ENCODE measurements at regions not wholly inside any gene's neighbourhood (a gene's known extent, or its start where the extent isn't known, plus 50 kb on each side); places are given as distances from the start of the nearest gene placed in this dataset.

DNA sequence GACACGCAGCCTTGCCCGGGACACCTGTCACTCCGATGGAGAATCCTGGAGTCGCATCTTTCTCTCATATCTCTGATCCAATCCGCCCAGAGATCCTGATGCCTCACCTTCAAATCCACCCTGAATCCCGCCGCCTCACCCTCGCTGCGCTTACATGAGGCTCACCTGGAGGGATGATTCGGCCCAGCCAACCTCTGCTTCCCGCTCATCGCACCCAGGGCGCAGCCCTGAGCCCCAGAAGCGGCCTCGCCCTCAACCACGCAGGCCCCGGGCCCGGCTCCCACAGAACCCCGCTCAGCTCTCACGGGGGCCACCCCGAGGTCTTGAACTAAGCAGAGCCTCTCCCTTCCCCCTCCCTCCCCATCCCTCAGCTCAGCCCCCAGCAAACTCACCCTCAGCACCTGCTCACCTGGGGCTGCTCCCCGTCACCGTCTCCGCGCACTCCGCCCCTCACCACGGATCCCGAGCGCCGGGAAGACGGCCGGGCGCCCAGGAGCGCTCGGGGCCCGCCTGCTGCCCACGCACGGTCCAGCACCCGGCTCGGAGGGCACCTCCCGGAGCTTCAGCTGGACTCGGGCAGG lies 160.0 kb downstream of the NDUFA10 start:
- Histone ChIP-seq H3K9me3 (ENCODE audit: low read length) (peaks cover 2% of the 10 kb centered on the region; the same call in 1 of the 2 replicates), H3K9ac (ENCODE audit: low read length) (no peak overlapping the region), H3K4me1 (ENCODE audit: insufficient read depth, low read length, severe bottlenecking) (no peaks in the 10 kb centered on the region), H3K9me2 (ENCODE audit: low read depth, low read length) (no peaks in the 10 kb centered on the region), H3K36me3 (ENCODE audit: insufficient read depth, low read length) (no peaks in the 10 kb centered on the region), H3K4me3 (ENCODE audit: low read depth, low read length, poor library complexity, severe bottlenecking) (no peak overlapping the region), H3K4me2 (ENCODE audit: low read length) (no peak overlapping the region), H3K27ac (ENCODE audit: low read depth, low read length, poor library complexity, severe bottlenecking) (no peak overlapping the region), H2AFZ (ENCODE audit: low read length) (no peak overlapping the region), H3F3A (ENCODE audit: insufficient read depth, low read length) (peaks cover 5% of the 10 kb centered on the region; the same call in 1 of the 2 replicates), H3K79me2 (ENCODE audit: insufficient read depth, low read length) (no peaks in the 10 kb centered on the region), H4K20me1 (ENCODE audit: insufficient read depth, low read length) (no peaks in the 10 kb centered on the region), H3K27me3 (ENCODE audit: insufficient read depth, low read length) (no peaks in the 10 kb centered on the region)
- TF ChIP-seq EZH2 (IDR thresholded peaks at IDR 0.05; ENCODE audit: borderline replicate concordance, low read length) (no peak), CTCF (IDR thresholded peaks at IDR 0.05; ENCODE audit: low read length) (no peak)

DNA sequence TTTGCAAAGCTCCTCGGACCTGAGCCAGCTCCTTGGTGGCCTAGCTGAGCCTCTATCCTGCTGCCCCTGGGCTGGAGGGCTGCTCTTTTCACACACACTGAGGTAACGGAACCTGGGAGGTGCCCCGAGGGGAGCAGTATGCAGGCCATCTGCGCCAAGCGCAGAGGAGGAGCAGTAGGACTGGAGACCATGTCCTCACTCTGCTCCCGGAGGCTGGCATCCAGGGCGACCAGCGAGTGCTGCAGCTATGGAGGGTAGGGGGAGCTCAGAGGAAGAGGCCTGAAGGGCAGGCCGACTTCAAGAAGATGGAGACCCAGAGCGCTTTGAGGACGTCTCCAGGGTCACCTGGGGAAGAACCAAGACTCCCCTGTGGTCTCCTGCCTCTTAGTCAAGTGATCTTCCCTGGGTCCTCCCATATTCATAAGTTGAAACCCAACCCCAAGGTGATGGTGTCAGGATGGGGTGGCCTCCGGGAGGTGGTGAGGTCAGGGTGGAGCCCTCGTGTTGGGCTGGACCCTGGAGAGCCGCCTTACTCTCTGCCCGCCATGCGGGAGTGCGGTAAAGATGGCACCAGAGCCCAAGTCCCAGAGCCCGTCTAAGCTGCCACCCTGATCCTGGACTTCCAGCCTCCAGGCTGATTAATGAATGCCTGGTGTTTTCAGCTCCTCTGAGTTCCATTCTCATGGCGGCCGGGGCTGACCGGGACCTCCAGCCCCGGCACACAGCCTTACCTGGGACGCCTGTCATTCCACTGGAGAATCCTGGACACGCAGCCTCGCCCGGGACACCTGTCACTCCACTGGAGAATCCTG lies 160.7 kb downstream of the NDUFA10 start:
- Histone ChIP-seq H3K36me3 (ENCODE audit: insufficient read depth, low read length) (no peaks in the 10 kb centered on the region), H4K20me1 (ENCODE audit: insufficient read depth, low read length) (no peaks in the 10 kb centered on the region), H3K79me2 (ENCODE audit: insufficient read depth, low read length) (no peaks in the 10 kb centered on the region), H3K9ac (ENCODE audit: low read length) (no peak overlapping the region), H3K4me2 (ENCODE audit: low read length) (no peak overlapping the region), H3K4me3 (ENCODE audit: low read depth, low read length, poor library complexity, severe bottlenecking) (no peak overlapping the region), H3K9me3 (ENCODE audit: low read length) (peaks cover 2% of the 10 kb centered on the region; the same call in 1 of the 2 replicates), H3K27ac (ENCODE audit: low read depth, low read length, poor library complexity, severe bottlenecking) (no peak overlapping the region), H3K27me3 (ENCODE audit: insufficient read depth, low read length) (no peaks in the 10 kb centered on the region), H3K9me2 (ENCODE audit: low read depth, low read length) (no peaks in the 10 kb centered on the region), H3F3A (ENCODE audit: insufficient read depth, low read length) (peaks cover 5% of the 10 kb centered on the region; the same call in 1 of the 2 replicates), H3K4me1 (ENCODE audit: insufficient read depth, low read length, severe bottlenecking) (no peaks in the 10 kb centered on the region), H2AFZ (ENCODE audit: low read length) (no peak overlapping the region)
- TF ChIP-seq EZH2 (IDR thresholded peaks at IDR 0.05; ENCODE audit: borderline replicate concordance, low read length) (no peak), CTCF (IDR thresholded peaks at IDR 0.05; ENCODE audit: low read length) (no peak)

- Histone ChIP-seq H3K4me3 (ENCODE audit: low read depth, low read length, poor library complexity, severe bottlenecking) (no peak overlapping the region), H3K9ac (ENCODE audit: low read length) (no peak overlapping the region), H3F3A (ENCODE audit: insufficient read depth, low read length) (peaks cover 2% of the 10 kb centered on the region; the same call in 1 of the 2 replicates), H3K4me2 (ENCODE audit: low read length) (no peak overlapping the region), H3K27ac (ENCODE audit: low read depth, low read length, poor library complexity, severe bottlenecking) (no peak overlapping the region), H4K20me1 (ENCODE audit: insufficient read depth, low read length) (no peaks in the 10 kb centered on the region), H3K4me1 (ENCODE audit: insufficient read depth, low read length, severe bottlenecking) (no peaks in the 10 kb centered on the region), H3K9me2 (ENCODE audit: low read depth, low read length) (no peaks in the 10 kb centered on the region), H2AFZ (ENCODE audit: low read length) (no peak overlapping the region), H3K79me2 (ENCODE audit: insufficient read depth, low read length) (no peaks in the 10 kb centered on the region), H3K27me3 (ENCODE audit: insufficient read depth, low read length) (no peaks in the 10 kb centered on the region; the same call in 1 of the 2 replicates), H3K36me3 (ENCODE audit: insufficient read depth, low read length) (no peaks in the 10 kb centered on the region), H3K9me3 (ENCODE audit: low read length) (0 out of 2 replicates have a peak, but pooled peaks cover under 1% of the 10 kb centered on the region)
- TF ChIP-seq CTCF (IDR thresholded peaks at IDR 0.05; ENCODE audit: low read length): no peak
- TF ChIP-seq EZH2 (IDR thresholded peaks at IDR 0.05; ENCODE audit: borderline replicate concordance, low read length): no peak
These were observed 162.5 kb downstream of the NDUFA10 start for GRCh38 chr2:239862613-239863012.

All from OCI-LY1 (cell line).